HG02885 (cell line): ENCODE measurements at regions not wholly inside any gene's neighbourhood (a gene's known extent, or its start where the extent isn't known, plus 50 kb on each side); places are given as distances from the start of the nearest gene placed in this dataset.
"Not testable (repeated sequence)": the region's sequence is repeated elsewhere in the genome, so short reads cannot be mapped to it uniquely, and the experiment has no call there.

ENCODE experiments used
- ATAC-seq: cut with Tn5 transposase; IDR thresholded peaks from one replicate; pipeline ENCODE4 v1.9.1; 2021; ENCODE audit warnings: mild to moderate bottlenecking; ENCODE audit not compliant: unreplicated experiment, poor library complexity

- ATAC-seq: no peak
Measured at GRCh38 chr5:87765009-87765408, 352.3 kb upstream of the CCNH start.

- ATAC-seq: no peak
Measured at GRCh38 chr5:87762631-87763030, 349.9 kb upstream of the CCNH start.

GRCh38 chr5:87756951-87757350, 344.2 kb upstream of the CCNH start:
- ATAC-seq: no peak

DNA sequence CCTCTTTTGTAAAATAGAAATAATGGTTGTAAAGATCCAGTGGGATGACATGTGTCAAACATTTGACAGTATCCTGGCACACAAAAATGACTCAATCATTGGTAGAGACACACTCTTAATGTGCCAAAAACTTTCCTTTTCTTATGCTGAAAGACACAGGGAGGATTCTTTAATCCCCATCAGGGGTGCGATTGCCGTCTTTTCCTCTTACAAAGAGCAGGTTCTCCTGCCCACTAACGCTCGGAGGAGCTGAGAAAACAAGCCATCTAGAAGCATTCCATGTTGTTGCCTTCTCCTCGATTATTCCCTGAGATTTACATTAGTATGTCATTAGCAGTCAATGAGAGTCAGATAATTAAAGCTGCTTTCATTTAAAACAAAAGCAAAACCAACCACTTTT, 342.6 kb upstream of the CCNH start:
- ATAC-seq: no peak

DNA sequence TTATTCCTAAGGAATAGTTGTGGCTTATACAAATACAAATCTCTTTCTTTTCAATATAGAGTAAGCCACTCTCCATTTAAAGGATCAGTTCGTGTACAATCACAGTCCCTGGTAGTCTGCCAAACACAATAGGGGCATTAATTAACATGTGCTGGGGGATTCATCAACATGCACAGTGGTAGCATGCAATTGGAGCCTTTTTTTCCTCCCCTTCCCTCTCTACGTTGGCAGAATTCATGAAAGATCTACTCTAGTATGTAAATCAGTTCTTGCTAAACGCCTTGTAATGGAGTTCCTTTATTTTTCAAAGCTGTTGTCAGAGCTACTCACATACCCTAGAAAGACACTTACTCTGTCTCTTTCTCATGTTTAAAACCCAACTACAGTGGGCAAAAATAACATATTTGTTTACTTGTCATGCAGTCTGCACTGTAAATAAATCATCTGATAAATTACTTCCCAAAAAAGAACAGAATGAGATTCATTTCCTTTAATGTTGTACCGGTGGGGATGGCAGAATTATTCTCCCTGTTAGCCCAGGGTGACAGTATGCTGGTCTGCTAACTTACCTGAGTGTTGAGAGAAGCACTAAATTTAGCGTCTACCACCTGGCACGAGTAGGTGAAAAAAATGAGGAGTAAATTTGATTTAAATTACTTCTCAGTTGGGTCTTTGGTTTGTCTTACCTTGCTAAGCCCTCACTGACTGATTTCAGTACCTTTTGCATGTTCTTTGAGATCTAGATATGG, 341.5 kb upstream of the CCNH start:
- ATAC-seq: no peak

DNA sequence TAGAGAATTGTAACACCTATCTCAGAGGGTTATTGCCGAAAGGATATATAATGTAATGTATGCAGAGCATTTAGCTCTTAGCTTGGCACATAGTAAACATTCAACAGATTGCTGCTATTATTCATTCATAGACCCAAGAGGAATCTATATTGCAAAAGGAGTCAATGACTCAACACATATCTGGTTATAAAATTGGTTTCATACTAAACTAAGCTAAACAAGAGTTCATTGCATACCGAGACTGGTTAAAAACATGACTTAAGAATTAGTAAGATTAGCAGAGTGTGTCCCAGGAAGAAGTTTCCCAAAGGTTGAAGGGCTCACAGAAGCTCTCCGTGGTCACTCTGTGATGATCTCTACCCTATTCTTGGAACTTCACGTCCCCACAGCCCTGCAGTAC, 339.6 kb upstream of the CCNH start:
- ATAC-seq: no peak

DNA sequence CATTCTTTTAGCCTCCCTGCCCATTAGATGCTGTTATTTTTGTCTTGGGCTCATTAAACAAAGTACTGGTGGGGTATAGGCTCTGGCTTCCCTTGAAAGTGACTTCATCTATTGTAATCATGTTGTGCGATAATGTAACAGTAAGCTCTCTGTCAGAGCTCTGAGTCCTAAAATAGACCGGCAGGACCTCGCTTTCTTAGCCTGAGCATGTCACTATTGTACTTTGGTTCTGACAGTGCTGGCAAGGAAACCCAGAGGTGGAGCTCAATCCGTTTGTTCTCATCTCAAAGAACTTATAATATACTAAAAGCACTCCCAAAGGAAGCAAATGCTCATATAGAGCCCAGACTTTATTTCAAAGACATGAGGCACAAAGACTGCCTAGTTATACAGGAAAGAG, 339.1 kb upstream of the CCNH start:
- no peak for ATAC-seq

DNA sequence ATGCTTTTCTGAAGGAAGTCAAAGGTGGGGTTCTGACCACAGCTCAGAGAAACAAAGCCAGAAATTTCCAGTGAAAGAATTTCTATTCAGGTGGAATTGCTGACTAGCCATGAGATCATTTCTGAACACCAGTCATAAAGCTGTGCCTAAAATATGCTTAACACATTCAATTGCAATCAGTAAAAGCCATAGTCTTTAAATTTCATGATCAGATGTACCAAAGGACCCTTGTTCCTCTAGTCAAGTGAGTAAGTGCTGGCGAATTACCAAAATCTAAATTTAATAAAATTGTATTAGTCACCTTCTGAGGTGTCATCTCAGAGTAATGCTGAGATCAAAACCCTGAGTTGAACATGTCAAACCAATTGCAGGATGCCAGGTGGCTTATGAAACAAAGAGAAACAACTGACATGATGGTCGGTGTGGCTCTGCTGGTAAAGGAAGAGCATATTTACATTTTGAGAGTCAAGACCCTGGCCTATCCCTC, 334.2 kb upstream of the CCNH start:
- ATAC-seq: no peak

DNA sequence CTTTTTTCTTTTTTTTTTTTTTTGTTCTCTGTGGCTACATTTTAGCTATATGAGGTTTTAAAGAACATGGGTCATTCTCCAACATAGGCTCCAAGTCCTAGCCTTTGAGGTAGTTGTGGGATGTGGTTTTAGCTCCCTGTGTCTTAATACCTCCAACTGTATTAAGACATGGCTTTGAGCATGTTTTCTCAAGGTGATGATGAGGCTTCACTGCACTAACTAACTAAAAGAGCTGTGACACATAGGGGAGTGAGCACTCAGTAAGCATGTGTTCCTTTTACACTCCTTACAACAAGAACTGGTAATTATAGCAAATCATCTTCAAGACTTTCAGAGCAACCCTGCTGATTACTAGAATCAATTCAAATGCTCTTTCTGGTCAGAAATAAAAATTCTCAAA, 333.6 kb upstream of the CCNH start:
- ATAC-seq: no peak

GRCh38 chr5:87741881-87742280, 329.2 kb upstream of the CCNH start:
- no peak for ATAC-seq

DNA sequence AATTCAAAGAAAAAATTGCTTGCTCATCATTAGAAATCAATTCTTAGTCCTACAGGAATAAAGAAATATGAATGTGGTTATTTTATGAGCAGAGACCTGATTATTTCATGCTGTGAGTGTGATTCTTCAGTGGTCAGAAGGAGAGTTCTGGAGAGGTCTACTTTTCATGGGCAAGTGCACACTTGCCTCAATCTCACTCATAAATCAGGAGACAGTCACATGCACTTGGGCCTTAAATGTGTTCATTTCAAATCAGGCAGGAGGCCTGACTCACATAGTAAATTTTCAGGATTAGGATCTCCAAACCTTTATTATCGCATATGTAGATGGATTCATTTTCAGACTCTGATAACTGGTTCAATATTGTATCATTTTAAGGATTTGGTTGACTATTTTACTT, 323.2 kb upstream of the CCNH start:
- ATAC-seq: no peak

GRCh38 chr5:87733897-87734296, 321.2 kb upstream of the CCNH start:
- ATAC-seq: no peak

GRCh38 chr5:87732875-87733768, 320.4 kb upstream of the CCNH start:
- ATAC-seq: no peak

GRCh38 chr5:87729781-87730180, 317.1 kb upstream of the CCNH start:
- ATAC-seq: no peak

GRCh38 chr5:87722286-87722685, 309.6 kb upstream of the CCNH start:
- no peak for ATAC-seq

DNA sequence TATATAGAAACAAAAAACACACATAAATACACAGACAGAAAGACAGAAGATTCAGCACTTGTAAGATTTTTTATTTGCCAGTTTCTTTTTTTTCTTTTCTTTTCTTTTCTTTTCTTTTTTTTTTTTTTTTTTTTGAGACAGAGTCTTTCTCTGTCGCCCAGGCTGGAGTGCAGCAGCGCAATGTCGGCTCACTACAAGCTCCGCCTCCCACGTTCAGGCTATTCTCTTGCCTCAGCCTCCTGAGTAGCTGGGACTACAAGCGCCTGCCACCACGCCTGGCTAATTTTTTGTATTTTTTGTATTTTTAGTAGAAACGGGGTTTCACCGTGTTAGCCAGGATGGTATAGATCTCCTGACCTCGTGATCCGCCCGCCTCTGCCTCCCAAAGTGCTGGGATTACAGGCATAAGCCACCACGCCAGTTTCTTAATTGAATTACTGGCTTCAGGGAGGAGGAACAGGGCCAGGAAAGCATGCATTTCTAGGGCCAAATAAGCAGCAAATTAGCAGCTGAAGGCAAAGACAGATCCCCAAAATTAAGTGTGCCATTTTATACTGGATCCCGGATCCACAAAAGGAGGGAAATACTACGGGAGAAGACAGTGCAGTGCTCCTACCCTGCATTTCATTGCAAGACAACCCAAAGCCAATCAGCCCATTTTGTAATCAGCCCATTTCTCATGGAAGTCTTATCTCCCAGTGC, 305.6 kb upstream of the CCNH start:
- not testable (repeated sequence) for ATAC-seq

- ATAC-seq: no peak
Measured at GRCh38 chr5:87717761-87718160, 305.0 kb upstream of the CCNH start.

GRCh38 chr5:87705876-87706275, 293.1 kb upstream of the CCNH start:
- no peak for ATAC-seq

GRCh38 chr5:87686975-87687374, 274.2 kb upstream of the CCNH start:
- peak; percentile 95 for ATAC-seq

GRCh38 chr5:87686018-87686417, 273.3 kb upstream of the CCNH start:
- ATAC-seq: no peak

DNA sequence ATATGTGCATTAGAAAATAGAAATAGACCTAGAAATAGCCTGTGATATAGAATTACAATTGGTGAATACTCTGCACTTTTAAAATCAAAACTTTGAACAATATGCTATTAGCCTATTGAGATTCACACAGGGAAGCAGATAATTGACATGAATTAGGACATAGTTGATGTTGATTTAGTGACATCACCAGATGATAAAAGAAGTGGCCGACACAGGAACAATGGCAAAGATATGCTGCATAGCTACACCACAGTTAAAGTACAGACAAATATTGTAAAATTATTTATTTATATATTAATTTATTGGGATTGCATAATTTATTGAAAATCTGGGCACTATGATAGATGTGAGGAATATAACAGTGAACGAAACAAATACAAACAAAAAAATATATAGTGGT, 261.5 kb upstream of the CCNH start:
- ATAC-seq: no peak
